HepG2 (cell line): ENCODE measurements at regions not wholly inside any gene's neighbourhood (a gene's known extent, or its start where the extent isn't known, plus 50 kb on each side); places are given as distances from the start of the nearest gene placed in this dataset.

Experiments used
- ARNTL ChIP-seq: sonication (generic); formaldehyde crosslinking; IDR thresholded peaks from 2 replicates; pipeline ENCODE4 v1.4.0; 2020; ENCODE audit warnings: mild to moderate bottlenecking, missing genetic modification reagents
- BRD4 ChIP-seq: sonication (generic); formaldehyde crosslinking; IDR thresholded peaks from 2 replicates; pipeline ENCODE4 v1.4.0; 2020; ENCODE audit warnings: missing genetic modification reagents
- SMAD1 ChIP-seq: sonication (generic); formaldehyde crosslinking; IDR thresholded peaks from 2 replicates; pipeline ENCODE4 v1.4.0; 2020; ENCODE audit warnings: missing genetic modification reagents, low read depth, mild to moderate bottlenecking, borderline replicate concordance
- ZNF510 ChIP-seq: sonication (generic); formaldehyde crosslinking; IDR thresholded peaks from 2 replicates; pipeline ENCODE4 v1.4.0; 2020; ENCODE audit warnings: low read depth, mild to moderate bottlenecking, missing genetic modification reagents
- TF ChIP-seq, protein P1 (sequence below): sonication (generic); formaldehyde crosslinking; IDR thresholded peaks from 2 replicates; pipeline ENCODE4 v1.5.0; 2020; ENCODE audit warnings: mild to moderate bottlenecking, missing genetic modification reagents, moderate library complexity

DNA sequence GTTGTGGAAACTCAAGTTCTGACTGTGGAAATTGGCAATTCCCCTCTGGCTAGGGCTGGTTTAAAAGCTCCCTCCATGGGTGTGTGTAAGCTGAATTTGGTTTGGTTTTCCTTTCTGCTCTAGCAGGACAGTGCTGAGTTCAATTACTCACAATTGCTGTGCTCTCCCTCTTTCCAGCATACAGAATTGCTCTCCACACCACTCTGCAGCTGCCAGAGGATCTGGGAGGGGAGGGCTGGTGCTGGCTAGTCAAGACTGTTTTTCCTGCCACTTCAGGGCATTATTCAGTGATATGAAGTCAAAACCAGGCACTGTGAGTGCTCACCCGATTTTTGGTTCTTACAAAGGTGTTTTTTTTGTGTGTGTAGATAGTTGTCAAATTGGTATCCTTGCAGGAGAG, 336.9 kb upstream of the SLC24A2 start:
- TF ChIP-seq BRD4 (CRISPR knock-in tag) (no peak), SMAD1 (CRISPR knock-in tag) (no peak), ARNTL (CRISPR knock-in tag) (no peak), ZNF510 (CRISPR knock-in tag) (no peak)
- TF ChIP-seq, protein P1, sequence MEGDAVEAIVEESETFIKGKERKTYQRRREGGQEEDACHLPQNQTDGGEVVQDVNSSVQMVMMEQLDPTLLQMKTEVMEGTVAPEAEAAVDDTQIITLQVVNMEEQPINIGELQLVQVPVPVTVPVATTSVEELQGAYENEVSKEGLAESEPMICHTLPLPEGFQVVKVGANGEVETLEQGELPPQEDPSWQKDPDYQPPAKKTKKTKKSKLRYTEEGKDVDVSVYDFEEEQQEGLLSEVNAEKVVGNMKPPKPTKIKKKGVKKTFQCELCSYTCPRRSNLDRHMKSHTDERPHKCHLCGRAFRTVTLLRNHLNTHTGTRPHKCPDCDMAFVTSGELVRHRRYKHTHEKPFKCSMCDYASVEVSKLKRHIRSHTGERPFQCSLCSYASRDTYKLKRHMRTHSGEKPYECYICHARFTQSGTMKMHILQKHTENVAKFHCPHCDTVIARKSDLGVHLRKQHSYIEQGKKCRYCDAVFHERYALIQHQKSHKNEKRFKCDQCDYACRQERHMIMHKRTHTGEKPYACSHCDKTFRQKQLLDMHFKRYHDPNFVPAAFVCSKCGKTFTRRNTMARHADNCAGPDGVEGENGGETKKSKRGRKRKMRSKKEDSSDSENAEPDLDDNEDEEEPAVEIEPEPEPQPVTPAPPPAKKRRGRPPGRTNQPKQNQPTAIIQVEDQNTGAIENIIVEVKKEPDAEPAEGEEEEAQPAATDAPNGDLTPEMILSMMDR (CRISPR knock-in tag): no peak
